IPS-18a (cell line): ENCODE measurements at regions not wholly inside any gene's neighbourhood (a gene's known extent, or its start where the extent isn't known, plus 50 kb on each side); places are given as distances from the start of the nearest gene placed in this dataset.

Experiments used
- H3K27ac ChIP-seq: one replicate; pipeline ENCODE4 v1.5.1; 2013; ENCODE audit warnings: low read length
- H3K27me3 ChIP-seq: one replicate; pipeline ENCODE4 v1.6.1; 2013; ENCODE audit warnings: mild to moderate bottlenecking, low read length; ENCODE audit not compliant: control insufficient read depth, insufficient read depth
- H3K36me3 ChIP-seq: one replicate; pipeline ENCODE4 v1.6.1; 2013; ENCODE audit warnings: low read depth, low read length; ENCODE audit not compliant: control insufficient read depth
- H3K4me1 ChIP-seq: one replicate; pipeline ENCODE4 v1.6.1; 2013; ENCODE audit warnings: low read depth, low read length; ENCODE audit not compliant: control insufficient read depth
- H3K4me3 ChIP-seq: one replicate; pipeline ENCODE4 v1.5.1; 2013; ENCODE audit warnings: low read length
- H3K9ac ChIP-seq: one replicate; pipeline ENCODE4 v1.6.1; 2013; ENCODE audit warnings: mild to moderate bottlenecking, low read length, moderate library complexity
- H3K9me3 ChIP-seq: one replicate; pipeline ENCODE4 v1.6.1; 2013; ENCODE audit warnings: low read depth, low read length; ENCODE audit not compliant: control insufficient read depth

GRCh38 chr7:128191136-128191844 lies 49.8 kb upstream of the LEP start:
- Histone ChIP-seq H3K9ac (no peak overlapping the region), H3K27ac (no peak overlapping the region), H3K4me3 (no peak overlapping the region), H3K9me3 (peaks cover 10% of the 10 kb centered on the region), H3K4me1 (no peaks in the 10 kb centered on the region), H3K36me3 (no peaks in the 10 kb centered on the region), H3K27me3 (no peaks in the 10 kb centered on the region)
